Right lobe of liver (tissue), 6 donors: ENCODE measurements at regions not wholly inside any gene's neighbourhood (a gene's known extent, or its start where the extent isn't known, plus 50 kb on each side); places are given as distances from the start of the nearest gene placed in this dataset.
A peak's percentile ranks its signal among the peaks of the same experiment; 100 is the strongest.

Experiments used
- ATAC-seq, 4 donors: fragments of 200-7000 bp; cut with Tn5 transposase; one replicate each; pipeline ENCODE4 v1.9.1; 2020; ENCODE audit warnings: mild to moderate bottlenecking in 4 of 4, moderate library complexity in 4 of 4
- DNase-seq, 3 donors: peaks; one replicate each; pipeline ENCODE4 v3.0.0-alpha.2; 2020
- H3K27ac ChIP-seq, 3 donors: fragments of 200-600 bp; one replicate each; pipeline ENCODE4 v1.8.0; 2022
- H3K27me3 ChIP-seq, 2 donors: fragments of 200-600 bp; one replicate each; pipeline ENCODE4 v1.8.0; 2022
- H3K36me3 ChIP-seq, 4 donors: fragments of 200-600 bp; sonication (generic) in 1 of 4; one replicate each; pipeline versions ENCODE4 v1.5.1 to v1.8.0; 2017 to 2022; ENCODE audit warnings: control low read depth in 1 of 4
- H3K4me1 ChIP-seq, 4 donors: fragments of 200-600 bp; sonication (generic) in 1 of 4; one replicate each; pipeline versions ENCODE4 v1.5.1 to v1.8.0; 2017 to 2022; ENCODE audit warnings: control low read depth in 1 of 4
- H3K4me3 ChIP-seq, 3 donors: fragments of 200-600 bp; one replicate each; pipeline ENCODE4 v1.8.0; 2022
- H3K9me3 ChIP-seq, 4 donors: fragments of 200-600 bp; sonication (generic) in 1 of 4; one replicate each; pipeline versions ENCODE4 v1.5.1 to v1.8.0; 2017 to 2022; ENCODE audit warnings: control low read depth in 1 of 4
- POLR2A ChIP-seq: fragments of 450-650 bp; IDR thresholded peaks from one replicate; pipeline ENCODE4 v1.6.1; 2017; ENCODE audit warnings: antibody characterized with exemption, mild to moderate bottlenecking
- WGBS: methylation state at CpG from one replicate; pipeline ENCODE4 v1.1.6; 2018; ENCODE audit warnings: low coverage, low lambda C conversion rate; ENCODE audit not compliant: insufficient coverage; ENCODE audit errors: missing lambda C conversion rate; 5-methylcytosine and 5-hydroxymethylcytosine counted together
- intact Hi-C, 2 donors: fragments of 100-400 bp; cut with DNase I; formaldehyde crosslinking; loops; one replicate each; pipeline versions ENCODE4 v1.11.2 to v1.14.1; 2022
- small RNA-seq, 2 experiments: library from RNA; depleted of rRNA; stranded (forward); fragments of <200 nt; gene quantifications; one replicate each; pipeline ENCODE3, GENCODE V24; 2016
- TF ChIP-seq, protein P1 (sequence below), 4 donors: fragments of 200-600 bp in 3 of 4; fragments of 450-650 bp in 1 of 4; IDR thresholded peaks; one replicate each; pipeline versions ENCODE4 v1.5.1 to v1.8.0; 2016 to 2022; ENCODE audit warnings: antibody characterized with exemption in 4 of 4, mild to moderate bottlenecking in 2 of 4
- donor health status: DM: no; HTN: yes; CAD: no.
- donor health status: DM: no; HTN: no; CAD: no.
- donor health status: DM: no; HTN: no; CAD: no.
- donor health status: DM: no; HTN: yes; CAD: no.
- donor health status: DM: no; HTN: yes; CAD: no.

DNA sequence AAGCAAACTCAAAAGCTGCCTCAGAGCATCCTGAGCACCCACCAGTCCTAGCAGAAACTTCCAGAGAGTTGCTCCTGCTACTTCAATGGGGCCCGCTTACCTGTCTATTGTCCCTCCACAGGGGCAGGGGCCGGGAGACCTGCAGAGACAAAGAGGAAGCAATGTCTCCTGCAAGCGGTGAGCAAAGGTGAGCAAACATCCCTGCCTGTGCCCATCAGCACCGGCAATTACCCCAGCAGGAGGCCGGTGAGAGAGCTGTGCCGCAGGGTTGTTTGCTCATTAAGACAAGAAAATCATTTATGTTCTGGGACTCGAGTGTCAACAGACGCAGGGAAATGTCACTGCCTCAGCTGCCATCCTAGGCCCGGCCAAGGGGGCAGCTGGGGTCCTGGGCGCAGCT lies 53.8 kb upstream of the TARDBP start:
- intact Hi-C loops, result no loop called here
- ATAC-seq, result no peak
- Histone ChIP-seq H3K36me3 (no peaks in the 10 kb centered on the region), H3K27me3 (no peaks in the 10 kb centered on the region), H3K4me1 (peaks cover 0 to 5% (median 0%) of the 10 kb centered on the region in 4 donors), H3K4me3 (no peak overlapping the region), H3K27ac (no peak overlapping the region), H3K9me3 (no peaks in the 10 kb centered on the region)
- no peak for DNase-seq
- no peak for TF ChIP-seq POLR2A
- TF ChIP-seq, protein P1, sequence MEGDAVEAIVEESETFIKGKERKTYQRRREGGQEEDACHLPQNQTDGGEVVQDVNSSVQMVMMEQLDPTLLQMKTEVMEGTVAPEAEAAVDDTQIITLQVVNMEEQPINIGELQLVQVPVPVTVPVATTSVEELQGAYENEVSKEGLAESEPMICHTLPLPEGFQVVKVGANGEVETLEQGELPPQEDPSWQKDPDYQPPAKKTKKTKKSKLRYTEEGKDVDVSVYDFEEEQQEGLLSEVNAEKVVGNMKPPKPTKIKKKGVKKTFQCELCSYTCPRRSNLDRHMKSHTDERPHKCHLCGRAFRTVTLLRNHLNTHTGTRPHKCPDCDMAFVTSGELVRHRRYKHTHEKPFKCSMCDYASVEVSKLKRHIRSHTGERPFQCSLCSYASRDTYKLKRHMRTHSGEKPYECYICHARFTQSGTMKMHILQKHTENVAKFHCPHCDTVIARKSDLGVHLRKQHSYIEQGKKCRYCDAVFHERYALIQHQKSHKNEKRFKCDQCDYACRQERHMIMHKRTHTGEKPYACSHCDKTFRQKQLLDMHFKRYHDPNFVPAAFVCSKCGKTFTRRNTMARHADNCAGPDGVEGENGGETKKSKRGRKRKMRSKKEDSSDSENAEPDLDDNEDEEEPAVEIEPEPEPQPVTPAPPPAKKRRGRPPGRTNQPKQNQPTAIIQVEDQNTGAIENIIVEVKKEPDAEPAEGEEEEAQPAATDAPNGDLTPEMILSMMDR (IDR thresholded peaks at IDR 0.05), result no peak
- WGBS, result 76% methylated on average over 5 of the region's 10 CpGs

DNA sequence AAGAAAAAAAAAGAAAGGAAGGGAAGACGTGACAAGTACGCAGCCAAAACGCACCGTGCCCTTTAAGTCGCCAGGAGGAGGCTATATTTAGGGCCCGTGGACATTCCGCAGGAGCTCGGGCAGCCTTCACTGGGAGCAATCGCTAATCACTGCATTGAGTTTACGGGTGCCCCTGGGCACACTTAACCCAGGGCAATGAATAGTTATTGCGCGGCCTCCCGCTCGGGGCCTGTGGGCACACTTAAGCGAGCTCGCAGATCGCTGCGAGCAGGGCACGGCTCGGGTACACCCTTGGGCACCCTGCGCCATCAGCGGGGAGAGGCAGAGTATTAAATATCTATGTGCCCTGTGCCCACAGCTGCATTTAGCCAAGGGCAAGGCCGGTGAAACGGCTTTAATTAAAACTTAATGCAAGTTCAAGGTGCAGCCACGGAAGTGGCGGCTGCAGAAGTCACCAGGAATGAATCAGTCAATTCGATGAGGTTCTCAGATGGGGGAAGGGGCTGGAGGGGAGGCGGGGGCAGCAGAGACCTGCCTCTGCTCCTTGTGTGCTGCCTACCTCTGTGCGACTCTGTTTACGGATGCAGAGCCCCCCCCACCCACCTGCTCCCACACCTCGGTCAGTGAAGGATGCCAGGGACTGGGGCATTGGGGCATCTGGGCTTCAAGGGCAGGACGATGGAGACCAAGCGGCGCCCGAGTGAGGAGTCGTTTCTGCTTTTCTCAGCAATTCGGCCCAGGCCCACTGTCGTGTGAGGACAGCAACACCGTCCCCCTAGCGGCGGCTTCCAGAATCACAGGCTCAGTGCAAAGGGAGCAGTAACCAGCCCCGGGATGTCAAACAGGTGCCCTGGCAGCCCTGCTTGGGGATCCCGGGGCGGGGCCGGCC lies 51.8 kb upstream of the TARDBP start:
- H3K27me3 ChIP-seq, result no peaks in the 10 kb centered on the region
- H3K27ac ChIP-seq, result no peak overlapping the region
- peak; percentile 79 to 83 (median 83) for DNase-seq
- H3K4me3 ChIP-seq, result no peak overlapping the region
- peaks cover 0 to 10% (median 0%) of the 10 kb centered on the region in 4 donors for H3K4me1 ChIP-seq
- peak; percentile 75 to 85 (median 81) for ATAC-seq
- 20% methylated on average over 19 of the region's 45 CpGs for WGBS
- no peaks in the 10 kb centered on the region for H3K36me3 ChIP-seq
- no peaks in the 10 kb centered on the region for H3K9me3 ChIP-seq
- intact Hi-C loops, result no loop called here
- TF ChIP-seq, protein P1 (IDR thresholded peaks at IDR 0.05), result peak; percentile 61 to 76 (median 68)
- TF ChIP-seq POLR2A, result no peak

DNA sequence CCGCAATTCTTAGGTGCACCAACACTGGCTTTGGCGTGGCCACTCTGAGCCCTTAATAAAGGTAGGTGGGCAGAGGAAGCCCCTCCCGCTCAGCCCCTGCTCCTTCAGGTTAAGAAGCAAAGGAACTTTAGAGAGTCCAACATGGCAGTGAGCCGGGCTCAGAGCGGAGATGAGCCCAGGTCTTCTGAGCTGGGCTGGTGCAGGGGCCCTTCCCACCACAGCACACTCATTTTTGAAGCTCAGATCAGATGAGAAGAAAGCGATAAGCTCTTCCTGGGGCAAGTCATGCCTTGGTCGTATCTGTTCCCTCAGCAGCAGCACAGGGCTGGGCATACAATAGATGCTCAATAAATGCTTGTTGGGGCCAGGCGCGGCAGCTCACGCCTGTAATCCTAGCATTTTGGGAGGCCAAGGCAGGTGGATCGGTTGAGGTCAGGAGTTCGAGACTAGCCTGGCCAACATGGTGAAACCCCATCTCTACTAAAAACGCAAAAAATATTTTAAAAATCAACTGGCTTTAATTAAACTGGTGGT lies 51.1 kb upstream of the TARDBP start:
- DNase-seq (no peak), ATAC-seq (no peak)
- no peak overlapping the region for H3K27ac ChIP-seq
- TF ChIP-seq POLR2A, result no peak
- TF ChIP-seq, protein P1 (IDR thresholded peaks at IDR 0.05), result no peak
- H3K4me1 ChIP-seq, result peaks cover 0 to 12% (median 0%) of the 10 kb centered on the region in 4 donors
- intact Hi-C loops, result no loop called here
- H3K36me3 ChIP-seq, result no peaks in the 10 kb centered on the region
- no peaks in the 10 kb centered on the region for H3K9me3 ChIP-seq
- H3K4me3 ChIP-seq, result no peak overlapping the region
- 48% methylated on average over 6 of the region's 13 CpGs for WGBS
- H3K27me3 ChIP-seq, result no peaks in the 10 kb centered on the region

DNA sequence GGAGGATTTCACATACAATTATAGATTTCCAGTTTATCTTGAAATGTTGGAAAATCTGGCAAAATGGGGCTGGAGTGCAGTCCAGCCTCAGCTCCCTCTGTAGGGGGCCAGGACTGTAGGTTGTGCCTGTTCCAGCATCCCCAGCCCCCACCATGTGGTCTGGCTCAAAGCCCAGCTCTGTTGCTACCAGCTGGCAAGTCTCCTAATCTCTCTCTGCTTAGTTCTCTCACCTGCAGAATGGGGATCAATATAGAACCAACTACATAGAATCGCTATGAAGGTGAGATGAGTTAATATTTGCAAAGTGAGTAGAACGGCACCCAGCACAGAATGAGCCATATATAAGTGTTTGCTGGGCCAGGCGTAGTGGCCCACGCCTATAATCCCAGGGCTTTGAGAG lies 50.0 kb upstream of the TARDBP start:
- ATAC-seq (peak in 3 of 4 donors; percentile 22 to 57 (median 46)), DNase-seq (no peak)
- H3K9me3 ChIP-seq, result no peaks in the 10 kb centered on the region
- TF ChIP-seq, protein P1 (IDR thresholded peaks at IDR 0.05), result no peak
- no peaks in the 10 kb centered on the region for H3K36me3 ChIP-seq
- intact Hi-C loops, result no loop called here
- H3K27ac ChIP-seq, result no peak overlapping the region
- 24% methylated on average over 3 of the region's 4 CpGs for WGBS
- H3K4me1 ChIP-seq, result peaks cover 0 to 12% (median 0%) of the 10 kb centered on the region in 4 donors
- H3K4me3 ChIP-seq, result no peak overlapping the region
- no peaks in the 10 kb centered on the region for H3K27me3 ChIP-seq

Small RNA genes lying in the stretch of these regions (small RNA-seq; reads per million reads assigned to genes)
- 0 reads per million in 2 experiments for gene HSPE1P24
